A673 (cell line): ENCODE measurements at regions not wholly inside any gene's neighbourhood (a gene's known extent, or its start where the extent isn't known, plus 50 kb on each side); places are given as distances from the start of the nearest gene placed in this dataset.

Experiments used
- BruUV-seq: library from RNA; stranded (reverse); fragments of 400-500 nt; replicated peaks from 2 replicates; lab custom pipeline; 2021; lab: Mats Ljungman, UMichigan
- CTCF ChIA-PET: fragments of 300-600 bp; sonication (Branson Sonifier 250); formaldehyde crosslinking; loops from one replicate; lab custom pipeline; 2022; ENCODE audit warnings: antibody characterized with exemption; lab: Charles Lee
- POLR2A ChIA-PET: fragments of 300-600 bp; sonication (Branson Sonifier 250); formaldehyde crosslinking; loops from one replicate; lab custom pipeline; 2022; ENCODE audit warnings: antibody characterized with exemption; ENCODE audit not compliant: low non-redundant PET; lab: Charles Lee
- DNase-seq: peaks from one replicate; pipeline ENCODE4 v3.0.0-alpha.2; 2015; ENCODE audit warnings: low spot score
- H3K27ac ChIP-seq: fragments of 200-600 bp; sonication (generic); 2 replicates; pipeline ENCODE4 v1.5.1; 2016; ENCODE audit warnings: mixed run types, low read depth, mild to moderate bottlenecking, mixed read lengths, antibody characterized with exemption, low read length; ENCODE audit not compliant: poor library complexity, severe bottlenecking
- H3K27me3 ChIP-seq: fragments of 200-600 bp; sonication (generic); replicated peaks from 2 replicates; pipeline ENCODE4 v1.6.1; 2017; ENCODE audit warnings: mixed run types, low read depth, mild to moderate bottlenecking, mixed read lengths, antibody characterized with exemption, low read length; ENCODE audit not compliant: insufficient read depth, poor library complexity
- H3K36me3 ChIP-seq: fragments of 200-600 bp; sonication (generic); 2 replicates; pipeline ENCODE4 v1.6.1; 2016; ENCODE audit warnings: mixed run types, mild to moderate bottlenecking, mixed read lengths, antibody characterized with exemption, low read length; ENCODE audit not compliant: insufficient read depth, poor library complexity, severe bottlenecking
- H3K4me1 ChIP-seq: fragments of 200-600 bp; sonication (generic); 2 replicates; pipeline ENCODE4 v1.6.1; 2017; ENCODE audit warnings: mixed run types, mild to moderate bottlenecking, mixed read lengths, antibody characterized with exemption, low read length; ENCODE audit not compliant: insufficient read depth, poor library complexity, severe bottlenecking
- H3K4me3 ChIP-seq: fragments of 200-600 bp; sonication (generic); 2 replicates; pipeline ENCODE4 v1.5.1; 2016; ENCODE audit warnings: low read depth, mixed run types, mild to moderate bottlenecking, mixed read lengths, low read length; ENCODE audit not compliant: poor library complexity, severe bottlenecking
- H3K9me3 ChIP-seq: fragments of 200-600 bp; sonication (generic); 2 replicates; pipeline ENCODE4 v1.6.1; 2016; ENCODE audit warnings: mixed run types, low read depth, mild to moderate bottlenecking, mixed read lengths, antibody characterized with exemption, low read length; ENCODE audit not compliant: poor library complexity, severe bottlenecking
- EZH2 ChIP-seq: fragments of 200-600 bp; sonication (generic); IDR thresholded peaks from 2 replicates; pipeline ENCODE4 v1.6.1; 2017; ENCODE audit warnings: borderline replicate concordance, low read depth, mild to moderate bottlenecking, mixed read lengths, antibody characterized with exemption, low read length; ENCODE audit not compliant: poor library complexity, severe bottlenecking
- intact Hi-C: fragments of 100-400 bp; cut with micrococcal nuclease; formaldehyde crosslinking; loops from one replicate; pipeline ENCODE4 v1.10.0; 2022; ENCODE audit not compliant: unreplicated experiment
- TF ChIP-seq, protein P1 (sequence below): fragments of 300-800, 200-600 bp; sonication (generic); conservative IDR thresholded peaks from 2 replicates; pipeline ENCODE4 v1.5.1; 2017; ENCODE audit warnings: low read depth, mild to moderate bottlenecking, antibody characterized with exemption, low read length, moderate library complexity, mixed read lengths

DNA sequence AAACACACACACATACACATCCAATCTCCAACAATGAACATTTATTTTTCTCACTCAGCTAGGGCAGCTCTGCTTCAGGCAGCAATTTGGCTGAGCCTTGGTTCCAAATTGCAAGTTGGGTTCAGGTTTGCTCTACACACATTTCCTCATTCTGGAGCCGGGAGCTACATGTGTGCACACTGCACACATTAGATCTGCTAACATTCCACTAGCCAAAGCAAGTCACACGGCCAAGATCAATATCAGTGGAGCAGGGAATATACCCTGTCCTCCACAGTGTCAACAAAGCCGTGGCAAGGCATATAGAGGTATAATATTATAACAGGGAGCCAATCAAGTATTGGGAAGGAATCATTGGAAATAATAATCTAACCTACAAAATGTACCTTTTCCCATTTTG lies 57.5 kb upstream of the PPP1R3C start:
- intact Hi-C loops: loop anchor here (5.0 kb wide), 2 partner anchors 138 to 393 kb away; no protein-coding TSS in a partner anchor
- Histone ChIP-seq H3K27ac (no peak overlapping the region), H3K27me3 (no peaks in the 10 kb centered on the region), H3K36me3 (no peaks in the 10 kb centered on the region), H3K4me3 (no peak overlapping the region), H3K4me1 (no peaks in the 10 kb centered on the region), H3K9me3 (no peaks in the 10 kb centered on the region)
- POLR2A ChIA-PET: no interaction called here
- TF ChIP-seq, protein P1, sequence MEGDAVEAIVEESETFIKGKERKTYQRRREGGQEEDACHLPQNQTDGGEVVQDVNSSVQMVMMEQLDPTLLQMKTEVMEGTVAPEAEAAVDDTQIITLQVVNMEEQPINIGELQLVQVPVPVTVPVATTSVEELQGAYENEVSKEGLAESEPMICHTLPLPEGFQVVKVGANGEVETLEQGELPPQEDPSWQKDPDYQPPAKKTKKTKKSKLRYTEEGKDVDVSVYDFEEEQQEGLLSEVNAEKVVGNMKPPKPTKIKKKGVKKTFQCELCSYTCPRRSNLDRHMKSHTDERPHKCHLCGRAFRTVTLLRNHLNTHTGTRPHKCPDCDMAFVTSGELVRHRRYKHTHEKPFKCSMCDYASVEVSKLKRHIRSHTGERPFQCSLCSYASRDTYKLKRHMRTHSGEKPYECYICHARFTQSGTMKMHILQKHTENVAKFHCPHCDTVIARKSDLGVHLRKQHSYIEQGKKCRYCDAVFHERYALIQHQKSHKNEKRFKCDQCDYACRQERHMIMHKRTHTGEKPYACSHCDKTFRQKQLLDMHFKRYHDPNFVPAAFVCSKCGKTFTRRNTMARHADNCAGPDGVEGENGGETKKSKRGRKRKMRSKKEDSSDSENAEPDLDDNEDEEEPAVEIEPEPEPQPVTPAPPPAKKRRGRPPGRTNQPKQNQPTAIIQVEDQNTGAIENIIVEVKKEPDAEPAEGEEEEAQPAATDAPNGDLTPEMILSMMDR: no peak
- TF ChIP-seq EZH2: no peak
- DNase-seq: no peak
- no TSS peak for BruUV-seq
- CTCF ChIA-PET: no interaction called here

DNA sequence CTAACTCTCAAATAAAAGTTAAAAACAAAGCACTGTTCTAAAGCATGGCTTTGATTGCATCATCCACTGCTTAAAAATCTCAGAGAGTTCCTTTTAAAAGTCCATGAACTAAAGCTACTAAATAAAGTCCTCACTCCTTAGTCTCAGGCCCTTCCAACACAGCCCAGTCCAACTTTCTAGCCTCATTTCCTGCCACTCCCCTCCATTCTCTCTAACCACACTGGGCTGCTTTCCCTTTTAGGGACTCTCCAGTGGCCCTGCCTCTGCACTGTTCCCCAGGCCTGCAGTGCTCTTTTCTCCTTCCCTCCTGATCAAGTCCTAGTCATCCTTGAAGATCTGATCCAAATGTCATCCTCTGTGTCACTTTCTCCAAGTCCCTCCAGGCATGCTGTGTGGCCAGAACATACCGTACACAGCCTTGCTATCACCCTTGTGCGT lies 56.9 kb upstream of the PPP1R3C start:
- no peak overlapping the region for H3K27ac ChIP-seq

DNA sequence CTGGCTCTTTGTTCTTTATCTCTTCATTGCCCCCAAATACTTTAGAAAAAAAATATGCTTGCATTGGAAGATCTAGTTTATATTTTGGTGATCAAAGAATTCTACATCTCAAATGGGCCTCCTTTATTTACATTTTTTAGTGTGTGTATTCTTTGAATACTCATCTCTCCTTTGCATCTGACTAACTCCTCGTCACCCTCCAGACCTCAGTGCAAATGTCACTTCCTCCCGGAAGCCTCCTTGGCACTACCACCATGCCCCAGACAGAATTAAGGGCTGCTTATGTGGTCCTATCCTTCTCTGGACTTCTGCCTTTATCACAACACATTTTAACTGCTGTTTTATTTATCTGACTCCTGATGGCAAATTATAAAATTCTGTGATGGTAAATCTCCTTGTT lies 52.0 kb upstream of the PPP1R3C start:
- Histone ChIP-seq H3K27me3 (no peaks in the 10 kb centered on the region), H3K4me1 (peaks cover 7% of the 10 kb centered on the region), H3K4me3 (no peak overlapping the region), H3K9me3 (no peaks in the 10 kb centered on the region), H3K36me3 (no peaks in the 10 kb centered on the region), H3K27ac (no peak overlapping the region)
- no TSS peak for BruUV-seq
- CTCF ChIA-PET: no interaction called here
- DNase-seq: no peak
- POLR2A ChIA-PET: no interaction called here
- TF ChIP-seq EZH2: no peak
- TF ChIP-seq, protein P1: no peak
- intact Hi-C loops: no loop called here

More for the DNA sequence above, 56.9 kb upstream of the PPP1R3C start:
- no peak for DNase-seq
- H3K4me1 ChIP-seq: no peaks in the 10 kb centered on the region
- ChIA-PET POLR2A (no interaction called here), CTCF (no interaction called here)
- no peaks in the 10 kb centered on the region for H3K27me3 ChIP-seq
- TF ChIP-seq, protein P1: no peak
- TF ChIP-seq EZH2: no peak
- intact Hi-C loops: loop anchor here (5.0 kb wide), 2 partner anchors 137 to 392 kb away; no protein-coding TSS in a partner anchor
- H3K36me3 ChIP-seq: no peaks in the 10 kb centered on the region
- H3K4me3 ChIP-seq: no peak overlapping the region
- no TSS peak for BruUV-seq
- no peaks in the 10 kb centered on the region for H3K9me3 ChIP-seq
